ENCODE measurements at regions not wholly inside any gene's neighbourhood (a gene's known extent, or its start where the extent isn't known, plus 50 kb on each side); places are given as distances from the start of the nearest gene placed in this dataset.

DNA sequence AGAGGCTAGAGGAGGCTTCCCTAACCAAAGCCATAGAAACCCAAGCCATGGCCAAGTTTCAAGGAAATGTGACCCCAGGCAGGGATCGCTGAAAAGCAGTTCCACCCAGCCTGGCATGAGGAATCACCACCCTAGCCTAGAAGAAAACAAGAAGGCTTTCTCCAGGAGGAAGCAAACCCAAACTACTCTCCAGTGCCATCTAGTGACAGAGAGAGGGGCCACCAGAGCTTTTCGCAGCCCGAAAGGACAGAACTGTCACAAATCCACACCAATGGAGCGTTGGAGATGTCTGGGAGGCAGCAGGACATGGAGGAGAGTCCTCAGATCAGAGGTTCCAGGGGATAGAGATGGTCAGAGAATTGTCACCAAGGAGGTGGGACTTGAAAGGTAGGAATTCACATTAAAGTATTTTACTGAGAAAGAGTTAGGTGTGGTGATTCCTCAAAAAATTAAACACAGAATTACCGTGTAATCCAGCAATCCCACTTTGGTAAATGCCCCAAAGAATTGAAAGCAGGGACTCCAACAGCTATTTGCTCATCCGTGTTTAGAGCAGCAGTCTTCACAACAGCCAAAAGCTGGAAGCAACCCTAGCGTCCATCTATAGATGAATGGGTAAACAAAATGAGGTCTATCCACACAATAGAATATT, 67.3 kb upstream of the NUP50 start:
- peak; percentile 73 for DNase-seq (ENCODE audit: low read depth)

DNA sequence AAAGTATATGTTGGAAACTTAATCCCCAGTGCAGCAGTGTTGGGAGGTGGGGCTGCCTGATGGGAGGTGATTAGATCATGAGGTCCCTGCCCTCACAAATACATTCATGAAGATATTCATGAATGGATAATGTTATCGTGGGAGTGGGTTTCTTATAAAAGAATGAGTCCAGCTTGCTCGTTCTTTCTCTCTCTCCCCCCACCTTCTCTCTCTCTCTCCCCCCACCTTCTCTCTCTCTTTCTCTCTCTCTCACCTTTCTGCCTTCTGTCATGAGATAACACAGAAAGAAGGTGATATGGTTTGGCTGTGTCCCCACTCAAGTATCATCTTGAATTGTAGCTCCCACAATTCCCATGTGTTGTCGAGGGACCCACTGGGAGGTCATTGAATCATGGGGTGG, 66.7 kb upstream of the NUP50 start:
- DNase-seq (ENCODE audit: low read depth) = no peak

- no peak for DNase-seq (ENCODE audit: low read depth)
These were observed 65.7 kb upstream of the NUP50 start for GRCh38 chr22:45098056-45098455.

GRCh38 chr22:45099961-45100360, 63.8 kb upstream of the NUP50 start:
- DNase-seq (ENCODE audit: low read depth) = no peak

DNA sequence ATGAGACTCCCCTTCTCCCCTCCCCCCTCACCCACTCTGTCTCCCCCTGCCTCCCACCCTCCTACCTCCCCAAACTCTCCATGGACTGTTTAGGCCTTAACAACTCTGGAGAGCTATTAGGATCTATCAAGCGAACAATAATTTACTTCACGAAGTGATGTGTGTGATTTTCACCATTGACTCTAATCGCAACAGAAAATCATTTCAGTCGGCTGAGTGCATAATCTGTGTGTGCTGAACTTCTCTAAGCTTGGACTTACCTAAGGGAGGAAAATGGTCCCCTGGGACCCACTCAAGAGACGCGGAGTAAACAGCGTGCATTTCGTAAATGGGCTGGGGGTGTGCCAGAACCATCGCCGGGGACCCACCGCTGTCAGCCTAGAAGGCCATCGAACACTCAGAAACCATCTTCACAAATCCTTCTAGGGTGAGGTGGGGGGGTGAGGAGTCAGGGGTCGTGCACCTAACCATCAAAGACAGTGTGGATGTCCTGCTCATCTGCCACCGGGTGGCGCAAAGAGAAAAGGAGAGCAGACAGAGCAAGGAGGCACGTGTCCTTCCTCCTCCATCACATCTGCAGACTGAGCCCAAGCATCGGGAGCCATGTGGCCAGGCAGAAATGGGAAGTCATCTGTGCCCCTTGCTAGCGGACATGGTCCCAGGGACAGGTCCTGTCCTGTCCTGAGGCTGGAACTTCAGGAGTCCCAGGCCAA, 62.1 kb upstream of the NUP50 start:
- peak; percentile 80 for DNase-seq (ENCODE audit: low read depth)

DNA sequence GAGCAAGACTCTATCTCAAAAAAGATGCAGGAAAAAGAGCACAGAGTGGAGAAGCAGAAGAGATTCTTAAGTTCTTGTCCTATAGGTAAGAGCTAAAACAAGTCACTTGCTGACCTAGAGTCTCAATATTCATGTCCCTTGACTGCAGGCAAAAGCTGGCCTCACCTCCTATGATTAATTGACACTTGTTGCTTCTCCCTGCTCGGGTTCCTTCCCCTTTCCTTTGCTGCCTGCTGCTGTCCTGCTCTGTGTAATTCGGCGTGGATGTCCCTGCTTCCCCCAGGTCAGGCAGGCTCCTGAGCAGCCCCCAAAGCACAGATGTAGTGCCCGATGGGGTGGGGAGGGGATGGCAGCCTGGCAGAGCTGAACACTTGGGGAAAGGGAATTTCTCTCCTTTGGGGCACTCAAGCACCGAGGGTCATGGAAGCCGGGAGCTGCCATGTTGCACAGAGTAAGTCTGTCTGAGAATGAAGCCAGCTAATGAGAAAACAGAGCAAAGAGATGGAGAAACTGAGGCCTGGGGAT, 60.8 kb upstream of the NUP50 start:
- DNase-seq (ENCODE audit: low read depth) = no peak

- DNase-seq (ENCODE audit: low read depth) = no peak
These were observed 60.0 kb upstream of the NUP50 start for GRCh38 chr22:45103756-45104155.

GRCh38 chr22:45104313-45104712, 59.4 kb upstream of the NUP50 start:
- DNase-seq (ENCODE audit: low read depth) = no peak

DNA sequence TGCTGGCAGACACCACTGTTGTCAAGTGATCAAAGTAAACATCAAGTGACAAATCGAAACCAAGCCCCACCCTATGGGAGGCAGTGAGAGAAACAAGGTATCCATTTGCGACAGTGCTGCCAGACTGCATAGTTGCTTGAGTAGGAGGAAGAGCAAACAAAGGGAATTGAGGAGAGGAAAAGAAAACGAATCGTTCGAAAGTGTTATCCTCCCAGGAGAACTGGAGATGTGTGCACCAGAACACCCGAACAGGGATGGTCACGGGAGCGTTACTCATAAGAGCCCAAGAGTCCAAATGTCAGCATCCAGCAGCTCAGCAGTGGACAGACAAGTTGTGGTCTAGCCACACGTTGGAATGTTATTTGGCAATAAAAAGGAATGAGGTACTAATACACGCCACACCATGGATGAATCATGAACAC, 58.4 kb upstream of the NUP50 start:
- DNase-seq (ENCODE audit: low read depth) = peak; percentile 86

DNA sequence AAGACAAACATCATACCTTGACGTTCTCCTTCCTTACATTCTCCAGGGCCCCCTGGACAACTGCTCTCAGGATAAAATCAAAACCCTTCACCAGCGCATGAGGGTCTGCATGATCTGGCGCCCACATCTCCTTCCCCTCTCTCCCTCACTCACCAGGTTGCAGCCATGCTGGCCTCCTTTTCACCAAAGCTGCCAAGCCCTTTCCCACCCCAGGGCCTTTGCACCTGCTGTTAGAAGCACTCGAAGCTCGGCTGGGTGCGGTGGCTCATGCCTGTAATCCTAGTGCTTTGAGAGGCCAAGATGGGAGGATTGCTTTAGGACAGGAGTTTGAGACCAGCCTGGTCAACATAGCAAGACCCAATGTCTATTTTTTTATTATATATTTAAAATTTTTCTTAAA, 56.1 kb upstream of the NUP50 start:
- no peak for DNase-seq (ENCODE audit: low read depth)

DNA sequence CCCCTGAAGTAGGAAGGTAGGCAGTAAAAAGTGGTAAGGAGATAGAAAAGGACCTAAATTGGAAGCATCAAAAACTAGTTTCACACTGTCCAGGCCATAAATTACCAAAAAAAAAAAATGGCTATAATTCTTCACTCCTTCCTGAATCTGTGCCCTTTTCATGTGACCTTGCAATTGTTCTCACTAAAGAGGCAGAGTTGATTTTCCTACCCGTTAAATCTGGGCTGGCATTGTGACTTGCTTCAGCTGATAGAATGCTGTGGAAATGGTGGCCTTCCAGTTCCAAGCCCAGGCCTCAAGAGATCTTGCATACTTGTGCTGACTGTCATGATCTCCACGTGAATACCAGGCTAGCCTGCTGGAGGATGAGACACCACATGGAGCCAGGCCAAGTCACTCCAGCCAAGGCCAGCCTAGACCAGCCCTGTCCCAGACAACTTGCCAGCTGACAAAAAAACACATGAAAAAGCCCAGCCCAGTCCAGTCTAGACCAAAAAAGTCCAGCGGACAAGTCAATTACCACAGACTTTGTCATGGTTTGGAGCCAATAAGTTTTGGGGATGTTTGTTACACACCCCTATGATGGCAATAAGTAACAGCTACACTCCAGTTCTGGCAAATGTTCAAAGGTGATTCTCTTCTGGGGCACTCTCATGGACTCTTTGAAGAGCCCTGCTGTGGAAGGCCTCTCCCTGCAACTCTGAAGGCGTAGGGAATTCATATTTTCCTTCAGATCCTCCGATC, 51.4 kb upstream of the NUP50 start:
- DNase-seq (ENCODE audit: low read depth) = peak; percentile 85
